Left ventricle myocardium inferior (tissue), 1 donor: ENCODE measurements at regions not wholly inside any gene's neighbourhood (a gene's known extent, or its start where the extent isn't known, plus 50 kb on each side); places are given as distances from the start of the nearest gene placed in this dataset.

Experiments used
- DNase-seq: peaks from one replicate; pipeline ENCODE4 v3.0.0-alpha.2; 2020
- H3K27ac ChIP-seq: fragments of 200-600 bp; replicated peaks from 2 replicates; pipeline ENCODE4 v1.8.0; 2021
- H3K27me3 ChIP-seq: fragments of 200-600 bp; 2 replicates; pipeline ENCODE4 v1.8.0; 2021; ENCODE audit warnings: low read depth
- H3K36me3 ChIP-seq: fragments of 200-600 bp; 2 replicates; pipeline ENCODE4 v1.8.0; 2021
- H3K4me1 ChIP-seq: fragments of 200-600 bp; 2 replicates; pipeline ENCODE4 v1.8.0; 2021
- H3K4me3 ChIP-seq: fragments of 200-600 bp; 2 replicates; pipeline ENCODE4 v1.8.0; 2021; ENCODE audit warnings: mild to moderate bottlenecking, moderate library complexity
- H3K9me3 ChIP-seq: fragments of 200-600 bp; replicated peaks from 2 replicates; pipeline ENCODE4 v1.8.0; 2021
- CTCF ChIP-seq: fragments of 200-600 bp; IDR thresholded peaks from 2 replicates; pipeline ENCODE4 v1.8.0; 2021; ENCODE audit warnings: antibody characterized with exemption, mild to moderate bottlenecking, borderline replicate concordance
- intact Hi-C: fragments of 100-400 bp; cut with micrococcal nuclease; formaldehyde crosslinking; loops from one replicate; pipeline ENCODE4 v1.11.0; 2022
- donor health status: DM: no; HTN: yes; CAD: no; lungs with severe emphysema.

GRCh38 chr10:124886610-124887009 is 55.3 kb upstream of the ZRANB1 start:
- H3K9me3 ChIP-seq, result peaks cover 11% of the 10 kb centered on the region
- peaks cover 1% of the 10 kb centered on the region for H3K4me1 ChIP-seq
- TF ChIP-seq CTCF, result no peak
- no peaks in the 10 kb centered on the region for H3K36me3 ChIP-seq
- DNase-seq, result no peak
- intact Hi-C loops, result no loop called here
- no peaks in the 10 kb centered on the region for H3K27me3 ChIP-seq
- H3K27ac ChIP-seq, result no peak overlapping the region
- no peak overlapping the region for H3K4me3 ChIP-seq

GRCh38 chr10:124888262-124888661 is 53.7 kb upstream of the ZRANB1 start:
- Histone ChIP-seq H3K36me3 (no peaks in the 10 kb centered on the region), H3K27me3 (no peaks in the 10 kb centered on the region), H3K4me3 (no peak overlapping the region), H3K4me1 (peaks cover 7% of the 10 kb centered on the region), H3K27ac (no peak overlapping the region), H3K9me3 (no peaks in the 10 kb centered on the region)
- intact Hi-C loops, result no loop called here
- no peak for DNase-seq
- TF ChIP-seq CTCF, result no peak

GRCh38 chr10:124892031-124892430 is 49.9 kb upstream of the ZRANB1 start:
- Histone ChIP-seq H3K4me3 (no peak overlapping the region), H3K4me1 (peaks cover 7% of the 10 kb centered on the region), H3K27ac (no peak overlapping the region), H3K9me3 (no peaks in the 10 kb centered on the region), H3K36me3 (no peaks in the 10 kb centered on the region), H3K27me3 (no peaks in the 10 kb centered on the region)
- intact Hi-C loops, result no loop called here
- no peak for TF ChIP-seq CTCF
- peak; percentile 33 for DNase-seq
